ENCODE measurements at regions not wholly inside any gene's neighbourhood (a gene's known extent, or its start where the extent isn't known, plus 50 kb on each side); places are given as distances from the start of the nearest gene placed in this dataset.

DNA sequence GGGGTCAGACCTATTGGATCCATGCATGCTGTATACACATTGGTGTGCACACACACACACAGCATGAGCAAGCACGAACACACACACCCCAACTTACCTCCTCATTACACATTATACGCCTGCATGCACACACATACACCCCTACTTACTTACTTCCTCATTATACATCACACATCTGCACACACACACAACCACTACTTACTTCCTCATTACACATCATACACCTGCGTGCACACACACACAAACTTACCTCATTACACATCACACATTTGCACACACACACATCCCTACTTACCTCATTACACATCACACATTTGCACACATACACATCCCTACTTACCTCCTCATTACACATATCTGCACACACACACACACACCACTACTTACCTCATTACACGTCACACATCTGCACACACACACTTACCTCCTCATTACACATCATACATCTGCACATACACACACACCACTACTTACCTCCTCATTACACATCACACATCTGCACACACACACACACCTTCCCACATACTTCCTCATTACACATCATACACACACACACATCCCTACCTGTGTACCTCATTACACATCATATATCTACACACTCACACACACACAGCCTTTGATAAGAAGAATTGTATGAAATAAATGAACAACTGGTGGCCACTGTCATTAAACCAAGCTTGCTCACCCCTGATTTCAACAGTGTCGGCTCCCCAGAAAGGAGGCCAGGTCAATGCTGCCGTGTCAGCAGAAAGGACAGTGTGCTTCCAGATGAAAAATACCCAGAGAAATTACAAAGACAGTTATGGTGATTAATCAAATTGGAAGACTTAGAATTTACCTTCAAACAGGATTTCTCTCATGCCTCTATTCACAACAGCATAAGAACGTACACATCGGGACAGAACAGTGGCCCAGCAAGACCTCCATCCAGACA is 117.8 kb downstream of the SETD4 start:
- TF ChIP-seq, protein P1, sequence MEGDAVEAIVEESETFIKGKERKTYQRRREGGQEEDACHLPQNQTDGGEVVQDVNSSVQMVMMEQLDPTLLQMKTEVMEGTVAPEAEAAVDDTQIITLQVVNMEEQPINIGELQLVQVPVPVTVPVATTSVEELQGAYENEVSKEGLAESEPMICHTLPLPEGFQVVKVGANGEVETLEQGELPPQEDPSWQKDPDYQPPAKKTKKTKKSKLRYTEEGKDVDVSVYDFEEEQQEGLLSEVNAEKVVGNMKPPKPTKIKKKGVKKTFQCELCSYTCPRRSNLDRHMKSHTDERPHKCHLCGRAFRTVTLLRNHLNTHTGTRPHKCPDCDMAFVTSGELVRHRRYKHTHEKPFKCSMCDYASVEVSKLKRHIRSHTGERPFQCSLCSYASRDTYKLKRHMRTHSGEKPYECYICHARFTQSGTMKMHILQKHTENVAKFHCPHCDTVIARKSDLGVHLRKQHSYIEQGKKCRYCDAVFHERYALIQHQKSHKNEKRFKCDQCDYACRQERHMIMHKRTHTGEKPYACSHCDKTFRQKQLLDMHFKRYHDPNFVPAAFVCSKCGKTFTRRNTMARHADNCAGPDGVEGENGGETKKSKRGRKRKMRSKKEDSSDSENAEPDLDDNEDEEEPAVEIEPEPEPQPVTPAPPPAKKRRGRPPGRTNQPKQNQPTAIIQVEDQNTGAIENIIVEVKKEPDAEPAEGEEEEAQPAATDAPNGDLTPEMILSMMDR (IDR thresholded peaks at IDR 0.05; ENCODE audit: partially characterized antibody, unreplicated experiment), result no peak
- H3K9me3 Mint-ChIP-seq (ENCODE audit: unreplicated experiment), result no peaks in the 10 kb centered on the region
- no peak overlapping the region for H3K27ac Mint-ChIP-seq (ENCODE audit: unreplicated experiment)
- no peak overlapping the region for H3K4me3 Mint-ChIP-seq (ENCODE audit: unreplicated experiment)
- no peak for DNase-seq
- no peaks in the 10 kb centered on the region for H3K36me3 Mint-ChIP-seq (ENCODE audit: unreplicated experiment)
- H3K4me1 Mint-ChIP-seq (ENCODE audit: low read depth, unreplicated experiment), result no peaks in the 10 kb centered on the region
- H3K27me3 Mint-ChIP-seq (ENCODE audit: unreplicated experiment), result no peaks in the 10 kb centered on the region

GRCh38 chr21:35940074-35940927 is 120.0 kb downstream of the SETD4 start:
- Mint-ChIP-seq H3K4me1 (ENCODE audit: low read depth, unreplicated experiment) (no peaks in the 10 kb centered on the region), H3K4me3 (ENCODE audit: unreplicated experiment) (no peak overlapping the region), H3K27ac (ENCODE audit: unreplicated experiment) (no peak overlapping the region), H3K27me3 (ENCODE audit: unreplicated experiment) (no peaks in the 10 kb centered on the region), H3K9me3 (ENCODE audit: unreplicated experiment) (no peaks in the 10 kb centered on the region), H3K36me3 (ENCODE audit: unreplicated experiment) (no peaks in the 10 kb centered on the region)
- TF ChIP-seq, protein P1 (IDR thresholded peaks at IDR 0.05; ENCODE audit: partially characterized antibody, unreplicated experiment), result no peak
- peak; percentile 27 for DNase-seq

GRCh38 chr21:35938446-35938845 is 121.9 kb downstream of the SETD4 start:
- Mint-ChIP-seq H3K27me3 (ENCODE audit: unreplicated experiment) (no peaks in the 10 kb centered on the region), H3K9me3 (ENCODE audit: unreplicated experiment) (no peaks in the 10 kb centered on the region), H3K27ac (ENCODE audit: unreplicated experiment) (no peak overlapping the region), H3K36me3 (ENCODE audit: unreplicated experiment) (no peaks in the 10 kb centered on the region), H3K4me3 (ENCODE audit: unreplicated experiment) (no peak overlapping the region), H3K4me1 (ENCODE audit: low read depth, unreplicated experiment) (no peaks in the 10 kb centered on the region)
- DNase-seq, result no peak
- TF ChIP-seq, protein P1 (IDR thresholded peaks at IDR 0.05; ENCODE audit: partially characterized antibody, unreplicated experiment), result no peak

DNA sequence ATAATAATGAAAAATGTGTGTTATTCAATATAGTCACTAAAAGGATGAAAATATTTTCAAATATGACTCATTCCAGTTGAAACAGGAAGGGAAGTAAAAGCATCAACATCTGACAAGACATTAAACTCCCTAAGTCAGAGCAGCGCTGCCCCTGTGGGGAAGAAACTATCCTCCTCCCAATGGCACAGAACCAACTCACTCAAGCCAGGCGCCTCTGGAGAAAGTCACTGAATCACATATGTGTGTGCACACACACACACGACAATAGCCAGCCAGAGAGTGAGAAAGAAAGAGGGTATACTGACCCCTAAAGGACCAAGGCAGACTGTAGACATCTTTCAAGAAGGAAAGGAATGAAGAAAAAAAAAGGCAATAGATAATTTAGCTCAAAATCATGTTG is 126.9 kb downstream of the SETD4 start:
- TF ChIP-seq, protein P1 (IDR thresholded peaks at IDR 0.05; ENCODE audit: partially characterized antibody, unreplicated experiment), result no peak
- Mint-ChIP-seq H3K4me3 (ENCODE audit: unreplicated experiment) (no peak overlapping the region), H3K4me1 (ENCODE audit: low read depth, unreplicated experiment) (no peaks in the 10 kb centered on the region), H3K27me3 (ENCODE audit: unreplicated experiment) (no peaks in the 10 kb centered on the region), H3K9me3 (ENCODE audit: unreplicated experiment) (no peaks in the 10 kb centered on the region), H3K36me3 (ENCODE audit: unreplicated experiment) (no peaks in the 10 kb centered on the region), H3K27ac (ENCODE audit: unreplicated experiment) (no peak overlapping the region)
- no peak for DNase-seq
